HG03045 (cell line): ENCODE measurements at regions not wholly inside any gene's neighbourhood (a gene's known extent, or its start where the extent isn't known, plus 50 kb on each side); places are given as distances from the start of the nearest gene placed in this dataset.
"Not testable (repeated sequence)": the region's sequence is repeated elsewhere in the genome, so short reads cannot be mapped to it uniquely, and the experiment has no call there.

ENCODE experiments used
- ATAC-seq: cut with Tn5 transposase; IDR thresholded peaks from one replicate; pipeline ENCODE4 v1.9.1; 2021; ENCODE audit warnings: mild to moderate bottlenecking, moderate library complexity; ENCODE audit not compliant: unreplicated experiment

DNA sequence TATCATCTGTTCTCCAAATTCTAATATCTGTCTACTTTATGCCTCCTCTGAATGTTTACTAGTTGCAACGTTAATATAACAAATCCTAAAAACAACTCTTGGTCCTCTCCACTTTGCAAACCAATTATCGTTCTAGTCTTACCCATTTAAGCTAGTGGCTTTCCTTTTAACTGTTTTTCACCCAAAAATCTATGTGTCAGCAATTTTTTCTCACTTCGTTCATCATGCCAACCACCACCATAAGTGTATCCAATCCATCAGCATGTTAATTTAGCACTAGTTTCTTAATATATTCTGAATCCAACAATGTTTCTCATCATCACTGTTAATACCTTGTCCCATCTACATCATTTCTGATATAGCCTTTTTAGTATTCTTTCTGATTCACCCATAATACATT is 90.0 kb upstream of the RORB start:
- ATAC-seq: no peak

DNA sequence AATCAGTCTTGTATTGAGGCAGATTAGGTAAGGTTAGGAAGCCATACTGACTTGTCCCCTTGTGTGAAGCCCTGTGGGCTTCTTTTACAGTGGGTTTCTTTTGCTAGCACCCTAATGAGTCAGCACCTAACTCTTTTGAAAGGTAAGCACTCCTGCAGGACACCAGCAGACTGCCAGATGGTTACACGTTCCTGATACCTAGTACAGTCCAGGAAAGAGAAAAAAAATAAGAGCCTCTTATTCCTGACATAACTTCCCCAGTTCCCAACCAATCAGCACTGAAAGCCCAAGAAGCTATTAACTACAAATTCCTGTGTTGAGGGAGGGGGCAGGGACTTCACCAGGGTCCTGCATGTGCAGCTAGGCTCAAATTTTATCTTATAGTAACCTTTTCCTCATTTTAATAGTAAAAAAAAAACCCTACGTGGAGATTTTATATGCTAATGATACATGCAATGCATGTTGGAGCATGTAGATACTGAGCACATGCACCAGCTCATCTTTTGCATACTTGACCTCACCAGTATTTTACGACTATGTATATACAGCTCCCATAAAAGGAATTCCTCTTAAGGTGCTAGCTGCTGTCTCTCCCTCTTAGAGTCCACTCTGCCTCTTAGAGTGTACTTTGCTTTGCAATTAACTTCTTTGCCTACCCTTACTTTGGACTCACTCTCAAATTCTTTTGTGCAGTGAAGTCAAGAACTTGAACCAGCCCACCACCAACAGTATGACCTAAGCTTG is 84.7 kb upstream of the RORB start:
- ATAC-seq: no peak

DNA sequence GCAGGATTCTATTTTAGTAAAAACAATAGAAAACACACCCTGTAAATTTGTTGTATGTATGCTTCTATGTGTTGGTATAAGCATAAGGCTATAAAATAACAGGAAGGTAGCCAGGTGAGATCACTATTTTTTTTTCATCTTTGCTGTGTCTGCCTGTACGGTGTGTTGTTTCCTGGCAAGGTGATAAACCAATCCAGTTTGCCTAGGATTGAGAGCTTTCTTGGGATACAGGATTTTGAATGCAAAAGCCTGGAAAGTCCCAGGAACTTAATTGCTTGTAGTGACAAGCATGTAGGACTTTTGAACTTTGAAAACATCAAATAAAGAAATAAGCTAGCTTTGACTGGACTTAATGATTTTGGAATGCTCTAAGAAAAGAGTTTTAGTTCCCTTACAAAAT is 83.3 kb upstream of the RORB start:
- ATAC-seq: no peak

DNA sequence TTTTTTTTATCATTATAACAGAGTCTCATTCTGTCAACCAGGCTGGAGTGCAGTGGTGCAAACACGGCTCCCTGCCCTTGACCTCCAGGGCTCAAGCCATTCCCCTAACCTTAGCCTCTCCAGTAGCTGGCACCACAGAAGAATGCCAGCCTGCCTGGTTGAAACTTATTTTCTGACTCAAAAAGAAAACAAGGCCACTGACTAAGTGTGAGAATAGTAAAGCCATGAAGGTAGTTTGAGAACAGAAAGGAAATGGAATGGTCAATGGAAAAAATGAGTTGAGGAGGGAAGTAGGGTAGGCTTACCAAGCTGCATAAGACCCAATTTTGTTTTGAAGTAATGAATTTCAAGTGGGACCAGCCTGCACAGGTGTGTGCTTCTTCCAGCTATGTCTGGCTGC is 82.8 kb upstream of the RORB start:
- ATAC-seq: no peak

DNA sequence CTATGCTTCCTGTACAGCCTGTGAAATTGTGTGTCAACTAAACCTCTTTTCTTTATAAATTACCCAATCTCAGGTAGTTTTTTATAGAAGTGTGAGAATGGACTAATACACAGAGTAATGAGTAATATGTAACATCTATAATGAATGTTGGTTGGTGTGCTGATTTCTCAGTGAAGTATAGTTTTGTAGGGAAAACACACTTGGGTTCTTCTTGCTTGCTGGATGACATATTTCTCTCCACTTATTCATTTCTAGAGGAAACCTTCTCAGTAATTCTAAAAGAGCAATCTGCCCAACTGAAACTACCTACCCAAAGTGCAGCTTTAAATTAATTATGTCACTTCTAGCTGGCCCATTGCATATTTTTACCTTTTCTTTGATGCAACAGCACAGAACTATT is 81.1 kb upstream of the RORB start:
- ATAC-seq: no peak

DNA sequence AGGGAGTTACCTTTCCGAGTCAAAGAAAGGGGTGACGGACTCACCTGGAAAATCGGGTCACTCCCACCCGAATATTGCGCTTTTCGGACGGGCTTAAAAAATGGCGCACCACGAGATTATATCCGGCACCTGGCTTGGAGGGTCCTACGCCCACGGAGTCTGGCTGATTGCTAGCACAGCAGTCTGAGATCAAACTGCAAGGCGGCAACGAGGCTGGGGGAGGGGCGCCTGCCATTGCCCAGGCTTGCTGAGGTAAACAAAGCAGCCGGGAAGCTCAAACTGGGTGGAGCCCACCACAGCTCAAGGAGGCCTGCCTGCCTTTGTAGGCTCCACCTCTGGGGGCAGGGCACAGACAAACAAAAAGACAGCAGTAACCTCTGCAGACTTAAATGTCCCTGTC is 72.6 kb upstream of the RORB start:
- ATAC-seq: not testable (repeated sequence)

DNA sequence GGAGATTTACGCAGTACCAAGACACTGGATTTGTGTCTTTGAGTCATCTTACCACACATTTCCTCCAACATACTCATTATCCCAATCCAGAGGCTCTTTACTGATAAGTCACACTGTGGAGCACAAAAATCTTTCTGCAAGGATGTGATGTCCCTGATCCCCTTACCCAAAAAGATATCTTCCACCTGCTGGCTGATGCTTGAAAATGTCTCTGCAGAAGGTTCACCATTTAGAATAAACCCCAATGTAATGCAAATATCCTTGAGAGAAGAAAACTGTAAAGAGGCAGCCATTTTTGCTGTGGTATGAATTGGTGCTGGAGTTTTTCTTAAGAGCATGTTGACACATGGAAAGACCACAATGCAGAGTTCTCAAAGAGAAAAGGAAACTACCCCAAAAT is 65.7 kb upstream of the RORB start:
- ATAC-seq: no peak

DNA sequence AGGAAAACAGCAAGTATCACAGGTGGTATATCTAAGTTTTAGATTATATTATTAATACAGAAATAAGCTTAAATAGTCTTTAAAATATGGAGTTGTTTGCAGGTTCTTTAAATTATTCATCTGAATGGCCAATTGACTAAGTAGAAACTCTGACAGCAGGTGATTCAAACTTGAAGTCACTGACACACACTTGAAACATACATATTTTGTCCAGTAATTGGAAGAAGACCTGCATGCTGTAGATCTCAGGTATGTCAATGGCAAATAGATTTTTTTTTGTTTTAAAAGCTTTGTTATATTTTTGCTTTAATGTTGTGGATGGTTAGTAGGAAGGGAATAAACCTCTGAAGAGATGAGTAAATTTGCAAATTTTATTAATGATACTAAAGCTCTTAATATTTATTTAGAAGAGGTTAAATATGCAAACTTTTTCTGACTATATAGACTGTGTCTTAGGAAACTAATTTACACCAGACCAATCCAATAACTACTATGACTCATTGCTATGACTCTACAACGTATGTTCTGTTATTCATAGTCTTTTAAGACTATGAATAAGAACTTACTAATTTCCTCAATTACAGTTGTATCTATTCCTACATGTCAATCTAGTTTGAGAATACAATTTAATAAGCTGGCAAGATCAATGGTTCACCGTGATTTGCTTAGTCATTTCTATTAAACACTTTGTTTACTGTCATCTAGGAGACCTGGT is 53.9 kb upstream of the RORB start:
- no peak for ATAC-seq

DNA sequence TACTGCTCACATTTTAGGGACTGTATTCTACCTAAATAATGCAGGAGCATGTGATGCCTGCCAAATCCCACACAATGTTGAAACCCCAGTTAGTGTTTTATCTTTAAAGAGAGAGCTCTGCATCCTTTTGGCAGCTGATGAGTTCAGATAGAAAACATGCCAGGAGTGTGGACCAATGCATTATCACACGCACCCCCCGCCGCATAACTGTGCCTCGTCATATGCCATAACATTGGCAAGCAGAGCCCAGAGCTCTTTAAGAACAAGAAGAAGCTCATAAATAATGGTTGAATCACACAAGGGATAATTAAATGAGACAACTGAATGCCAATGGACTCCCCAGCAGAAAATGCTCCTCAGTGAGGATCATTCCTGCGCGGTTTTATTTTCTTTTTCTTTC is 52.8 kb upstream of the RORB start:
- no peak for ATAC-seq
